ENCODE measurements at regions not wholly inside any gene's neighbourhood (a gene's known extent, or its start where the extent isn't known, plus 50 kb on each side); places are given as distances from the start of the nearest gene placed in this dataset.
A peak's percentile ranks its signal among the peaks of the same experiment; 100 is the strongest.
"Not testable (repeated sequence)": the region's sequence is repeated elsewhere in the genome, so short reads cannot be mapped to it uniquely, and the experiment has no call there.

GRCh38 chr2:186927185-186927866 lies 78.4 kb upstream of the ZSWIM2 start:
- Mint-ChIP-seq H3K27me3 (no peaks in the 10 kb centered on the region), H3K36me3 (no peaks in the 10 kb centered on the region), H3K9me3 (peaks cover 14% of the 10 kb centered on the region), H3K4me1 (ENCODE audit: low read depth in 2 of 2) (no peaks in the 10 kb centered on the region), H3K4me3 (no peak overlapping the region), H3K27ac (no peak overlapping the region)
- DNase-seq (ENCODE audit: low spot score) (no peak), ATAC-seq (no peak)

DNA sequence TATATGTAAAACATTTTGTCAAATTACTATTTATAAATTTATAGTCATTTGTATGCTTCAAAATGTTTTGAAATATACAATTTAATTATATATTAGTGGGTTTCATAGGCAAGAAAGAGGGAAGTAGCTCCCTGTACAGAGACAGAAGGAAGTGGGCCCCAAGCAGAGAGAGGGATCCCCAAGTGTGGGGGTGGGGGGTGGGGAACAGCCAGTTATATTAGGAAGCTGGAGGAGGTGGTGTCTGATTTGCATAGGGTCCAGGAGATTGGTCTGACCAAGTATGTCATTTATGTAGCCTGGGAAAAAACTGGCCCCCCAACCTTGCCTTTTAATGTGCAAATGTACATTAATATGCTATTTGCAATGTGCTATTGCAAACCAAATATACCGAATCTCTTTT lies 76.5 kb upstream of the ZSWIM2 start:
- no peaks in the 10 kb centered on the region for H3K27me3 Mint-ChIP-seq
- ATAC-seq: no peak

DNA sequence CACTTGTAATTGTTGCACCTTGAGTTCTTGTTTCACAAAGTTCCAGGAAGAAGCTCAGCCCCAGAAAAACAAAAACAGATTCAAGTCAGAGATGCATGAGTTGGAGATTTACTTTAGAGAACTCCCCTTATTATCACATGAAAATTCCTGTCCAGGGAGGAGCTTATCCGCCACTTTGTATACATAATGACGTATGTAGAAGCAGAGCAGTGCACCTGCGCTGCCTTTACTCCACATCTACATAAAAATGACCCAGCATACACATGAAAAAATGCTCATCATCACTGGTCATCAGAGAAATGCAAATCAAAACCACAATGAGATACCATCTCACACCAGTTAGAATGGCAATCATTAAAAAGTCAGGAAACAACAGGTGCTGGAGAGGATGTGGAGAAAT lies 73.3 kb upstream of the ZSWIM2 start:
- H3K4me1 Mint-ChIP-seq (ENCODE audit: low read depth in 2 of 2); H3K4me3 Mint-ChIP-seq; DNase-seq (ENCODE audit: low spot score); H3K36me3 Mint-ChIP-seq; ATAC-seq; H3K9me3 Mint-ChIP-seq; H3K27ac Mint-ChIP-seq; H3K27me3 Mint-ChIP-seq: not testable (repeated sequence)

More for the DNA sequence above, 76.5 kb upstream of the ZSWIM2 start:
- Mint-ChIP-seq H3K9me3 (peaks cover 10% of the 10 kb centered on the region), H3K4me3 (no peak overlapping the region), H3K27ac (no peak overlapping the region), H3K36me3 (no peaks in the 10 kb centered on the region), H3K4me1 (ENCODE audit: low read depth in 2 of 2) (no peaks in the 10 kb centered on the region)
- no peak for DNase-seq (ENCODE audit: low spot score)

GRCh38 chr2:186919296-186919695 lies 70.3 kb upstream of the ZSWIM2 start:
- Mint-ChIP-seq H3K27ac (no peak overlapping the region), H3K36me3 (no peaks in the 10 kb centered on the region), H3K9me3 (peaks cover 3% of the 10 kb centered on the region), H3K4me1 (ENCODE audit: low read depth in 2 of 2) (no peaks in the 10 kb centered on the region), H3K27me3 (no peaks in the 10 kb centered on the region), H3K4me3 (no peak overlapping the region)
- no peak for ATAC-seq
- DNase-seq (ENCODE audit: low spot score): no peak

- Mint-ChIP-seq H3K9me3 (peaks cover 3% of the 10 kb centered on the region), H3K36me3 (no peaks in the 10 kb centered on the region), H3K4me1 (ENCODE audit: low read depth in 2 of 2) (no peaks in the 10 kb centered on the region), H3K27me3 (no peaks in the 10 kb centered on the region), H3K4me3 (no peak overlapping the region), H3K27ac (no peak overlapping the region)
- ATAC-seq: no peak
- no peak for DNase-seq (ENCODE audit: low spot score)
Observed at GRCh38 chr2:186918495-186918894, 69.5 kb upstream of the ZSWIM2 start.

DNA sequence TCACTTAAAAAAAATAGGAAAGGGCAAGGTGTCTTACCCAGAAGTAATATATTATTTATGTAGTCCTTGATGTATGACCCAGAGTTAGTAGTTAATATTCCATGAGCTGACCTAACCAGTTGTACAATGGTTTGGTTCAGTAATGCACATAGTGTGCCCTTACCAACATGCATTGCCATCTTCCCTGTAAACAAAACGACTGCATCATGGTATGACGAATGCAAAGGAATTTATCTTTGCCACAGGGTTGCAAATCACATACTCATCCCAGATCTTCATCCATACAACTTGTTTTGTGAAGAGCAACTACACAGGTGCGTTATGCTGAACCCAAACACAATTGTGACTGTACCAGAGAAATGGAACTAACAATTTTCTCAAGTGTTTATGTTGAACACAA lies 68.9 kb upstream of the ZSWIM2 start:
- no peaks in the 10 kb centered on the region for H3K4me1 Mint-ChIP-seq (ENCODE audit: low read depth in 2 of 2)
- H3K9me3 Mint-ChIP-seq: peaks cover 3% of the 10 kb centered on the region
- DNase-seq (ENCODE audit: low spot score): no peak
- no peaks in the 10 kb centered on the region for H3K36me3 Mint-ChIP-seq
- no peak for ATAC-seq
- no peak overlapping the region for H3K27ac Mint-ChIP-seq
- no peaks in the 10 kb centered on the region for H3K27me3 Mint-ChIP-seq
- no peak overlapping the region for H3K4me3 Mint-ChIP-seq

DNA sequence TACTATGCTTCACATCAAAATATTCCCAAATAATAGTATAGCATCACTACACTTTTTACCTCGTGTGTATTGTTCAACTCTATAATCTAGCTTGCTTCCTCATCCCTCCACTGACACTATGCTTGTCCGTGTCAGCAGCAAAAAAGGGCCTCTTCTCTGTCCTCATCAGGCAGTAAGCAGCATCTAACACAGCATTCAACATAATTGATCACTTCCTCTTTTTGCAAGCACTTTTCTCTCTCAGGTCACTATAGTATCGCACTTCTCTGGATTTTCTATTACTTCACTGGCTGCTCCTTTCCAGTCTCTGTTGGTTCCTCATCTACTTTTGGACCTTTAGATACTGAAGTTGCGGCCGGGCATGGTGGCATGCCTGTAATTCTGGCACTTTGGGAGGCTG lies 64.9 kb upstream of the ZSWIM2 start:
- H3K27ac Mint-ChIP-seq: no peak overlapping the region
- no peaks in the 10 kb centered on the region for H3K9me3 Mint-ChIP-seq
- no peak for ATAC-seq
- no peak for DNase-seq (ENCODE audit: low spot score)
- H3K27me3 Mint-ChIP-seq: no peaks in the 10 kb centered on the region
- no peaks in the 10 kb centered on the region for H3K36me3 Mint-ChIP-seq
- no peaks in the 10 kb centered on the region for H3K4me1 Mint-ChIP-seq (ENCODE audit: low read depth in 2 of 2)
- H3K4me3 Mint-ChIP-seq: no peak overlapping the region

GRCh38 chr2:186912979-186913378 lies 64.0 kb upstream of the ZSWIM2 start:
- no peak overlapping the region for H3K4me3 Mint-ChIP-seq

DNA sequence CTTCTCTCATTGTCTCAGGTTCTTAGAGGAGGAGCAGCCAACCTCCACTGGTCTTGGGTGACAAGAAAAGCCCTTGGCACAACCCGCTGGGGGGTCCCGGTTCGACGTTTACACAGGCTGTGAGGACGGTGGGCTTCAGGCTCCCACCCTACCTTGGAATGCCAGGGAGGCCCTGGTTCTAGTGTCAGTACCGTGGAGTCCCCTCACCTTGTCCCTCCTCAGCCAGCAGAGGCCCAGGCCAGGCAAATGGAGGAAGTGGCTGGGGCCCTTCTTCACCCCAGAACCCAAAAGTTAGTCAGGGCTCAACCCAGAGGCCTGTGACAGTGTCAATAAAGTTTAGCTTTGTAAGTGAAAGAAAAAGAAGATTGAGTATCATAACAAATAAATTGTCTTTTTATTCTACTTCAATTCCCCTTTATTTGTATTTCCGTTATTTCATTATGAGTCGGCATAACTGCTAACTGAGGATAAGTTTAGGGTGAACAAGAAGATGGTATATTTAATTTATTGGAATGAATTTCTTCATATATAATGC lies 62.6 kb upstream of the ZSWIM2 start:
- Mint-ChIP-seq H3K36me3 (no peaks in the 10 kb centered on the region), H3K27me3 (no peaks in the 10 kb centered on the region), H3K4me3 (no peak overlapping the region), H3K9me3 (no peaks in the 10 kb centered on the region), H3K4me1 (ENCODE audit: low read depth in 2 of 2) (no peaks in the 10 kb centered on the region), H3K27ac (no peak overlapping the region)
- DNase-seq (ENCODE audit: low spot score) (no peak), ATAC-seq (peak in 1 of 2 donors; percentile 27)

More at GRCh38 chr2:186912979-186913378, 64.0 kb upstream of the ZSWIM2 start:
- Mint-ChIP-seq H3K4me1 (ENCODE audit: low read depth in 2 of 2) (no peaks in the 10 kb centered on the region), H3K27ac (no peak overlapping the region), H3K36me3 (no peaks in the 10 kb centered on the region), H3K27me3 (no peaks in the 10 kb centered on the region), H3K9me3 (no peaks in the 10 kb centered on the region)
- DNase-seq (ENCODE audit: low spot score) (no peak), ATAC-seq (no peak)

- Mint-ChIP-seq H3K36me3 (no peaks in the 10 kb centered on the region), H3K9me3 (no peaks in the 10 kb centered on the region), H3K4me1 (ENCODE audit: low read depth in 2 of 2) (no peaks in the 10 kb centered on the region), H3K27me3 (no peaks in the 10 kb centered on the region), H3K4me3 (no peak overlapping the region), H3K27ac (no peak overlapping the region)
- no peak for DNase-seq (ENCODE audit: low spot score)
- no peak for ATAC-seq
Observed at GRCh38 chr2:186910996-186911395, 62.0 kb upstream of the ZSWIM2 start.

- Mint-ChIP-seq H3K36me3 (no peaks in the 10 kb centered on the region), H3K4me3 (no peak overlapping the region)
Observed at GRCh38 chr2:186909095-186909494, 60.1 kb upstream of the ZSWIM2 start.

DNA sequence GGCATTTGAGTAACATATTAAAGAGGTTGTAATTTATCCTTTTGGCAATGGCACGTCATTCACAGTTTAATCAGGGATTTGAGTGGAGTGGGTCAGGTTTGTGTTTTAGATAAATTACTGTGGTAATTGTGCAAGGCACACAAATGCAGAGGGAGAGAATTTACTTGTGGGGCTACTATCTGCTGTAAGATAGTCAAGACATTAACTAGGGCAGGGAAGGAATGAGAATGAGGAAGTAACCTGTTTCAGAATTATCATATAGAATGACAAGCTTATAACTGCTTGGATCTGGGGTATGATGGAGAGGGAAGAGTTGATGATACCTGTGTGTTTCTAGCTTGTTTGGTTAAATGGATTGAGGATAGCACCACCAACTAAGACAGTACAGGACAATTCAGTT lies 58.9 kb upstream of the ZSWIM2 start:
- no peaks in the 10 kb centered on the region for H3K27me3 Mint-ChIP-seq
- H3K36me3 Mint-ChIP-seq: no peaks in the 10 kb centered on the region
- DNase-seq (ENCODE audit: low spot score) (no peak), ATAC-seq (no peak)
- H3K4me1 Mint-ChIP-seq (ENCODE audit: low read depth in 2 of 2): no peaks in the 10 kb centered on the region
- H3K9me3 Mint-ChIP-seq: no peaks in the 10 kb centered on the region
- no peak overlapping the region for H3K27ac Mint-ChIP-seq
- no peak overlapping the region for H3K4me3 Mint-ChIP-seq

More at GRCh38 chr2:186909095-186909494, 60.1 kb upstream of the ZSWIM2 start:
- Mint-ChIP-seq H3K27me3 (no peaks in the 10 kb centered on the region), H3K27ac (no peak overlapping the region), H3K9me3 (no peaks in the 10 kb centered on the region), H3K4me1 (ENCODE audit: low read depth in 2 of 2) (no peaks in the 10 kb centered on the region)
- ATAC-seq (no peak), DNase-seq (ENCODE audit: low spot score) (no peak)

GRCh38 chr2:186903216-186903615 lies 54.2 kb upstream of the ZSWIM2 start:
- no peak for ATAC-seq
- no peaks in the 10 kb centered on the region for H3K27me3 Mint-ChIP-seq
- peaks cover 12% of the 10 kb centered on the region for H3K9me3 Mint-ChIP-seq
- H3K4me3 Mint-ChIP-seq: no peak overlapping the region
- no peak overlapping the region for H3K27ac Mint-ChIP-seq
- H3K4me1 Mint-ChIP-seq (ENCODE audit: low read depth in 2 of 2): no peaks in the 10 kb centered on the region
- peaks cover 5% of the 10 kb centered on the region for H3K36me3 Mint-ChIP-seq
- DNase-seq (ENCODE audit: low spot score): no peak

Data from natural killer cell treated with Interleukin-12 subunit alpha and Interleukin-12 subunit beta and Interleukin-15 and Interleukin-18, amount 100 ng/mL, for 72 hours (primary cell).